HUES6 (cell line): ENCODE measurements at regions not wholly inside any gene's neighbourhood (a gene's known extent, or its start where the extent isn't known, plus 50 kb on each side); places are given as distances from the start of the nearest gene placed in this dataset.

Experiments
- H3K27ac ChIP-seq: 2 replicates; pipeline ENCODE4 v1.7.0; 2013; ENCODE audit warnings: low read depth, mild to moderate bottlenecking, low read length, inconsistent platforms
- H3K27me3 ChIP-seq: 2 replicates; pipeline ENCODE4 v1.6.1; 2013; ENCODE audit warnings: low read length; ENCODE audit not compliant: control insufficient read depth, insufficient read depth
- H3K36me3 ChIP-seq: 2 replicates; pipeline ENCODE4 v1.6.1; 2013; ENCODE audit warnings: low read length; ENCODE audit not compliant: control insufficient read depth, insufficient read depth
- H3K4me1 ChIP-seq: 2 replicates; pipeline ENCODE4 v1.6.1; 2013; ENCODE audit warnings: low read length; ENCODE audit not compliant: control insufficient read depth, insufficient read depth
- H3K4me3 ChIP-seq: 2 replicates; pipeline ENCODE4 v1.5.1; 2013; ENCODE audit warnings: low read depth, low read length
- H3K9ac ChIP-seq: one replicate; pipeline ENCODE4 v1.6.1; 2013; ENCODE audit warnings: mild to moderate bottlenecking, low read length
- H3K9me3 ChIP-seq: 2 replicates; pipeline ENCODE4 v1.6.1; 2013; ENCODE audit warnings: low read depth, low read length; ENCODE audit not compliant: control insufficient read depth, insufficient read depth

DNA sequence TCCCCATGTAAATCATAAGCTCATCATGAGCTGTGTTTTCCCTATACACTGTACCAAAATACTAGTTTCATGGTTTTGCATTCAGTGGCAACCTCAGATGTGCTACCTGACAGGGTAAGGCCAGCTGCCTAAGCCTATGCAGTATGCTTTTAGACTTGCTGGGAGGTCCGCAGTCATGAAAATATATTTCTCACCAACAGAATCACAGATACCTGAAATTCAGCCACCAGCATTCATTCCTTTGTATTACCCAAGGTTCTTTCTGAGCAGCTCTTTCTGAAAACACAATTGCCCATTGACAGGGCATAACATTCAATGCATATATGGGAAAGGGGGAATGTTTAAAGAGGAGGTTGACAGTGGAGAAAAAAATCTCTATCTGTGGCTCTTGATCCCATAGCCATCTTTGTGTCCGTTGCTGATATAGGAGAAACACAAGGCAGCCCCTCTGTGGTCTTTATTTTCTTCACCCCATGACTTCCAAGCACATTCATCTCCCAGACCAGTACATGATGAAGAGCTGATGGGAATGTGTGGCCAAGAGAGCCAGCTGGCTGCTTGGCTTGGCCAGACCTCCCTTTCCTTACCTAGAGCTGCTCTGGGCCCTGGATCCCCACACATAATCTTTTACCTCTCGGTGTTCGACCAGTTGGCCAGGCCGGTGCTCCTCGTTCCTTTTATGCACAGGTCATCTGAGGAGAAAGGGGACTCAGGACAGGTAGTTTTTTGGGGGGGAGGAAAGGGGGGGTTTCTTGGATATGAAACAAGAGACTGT lies 162.9 kb downstream of the KCNA5 start:
- H3K4me1 ChIP-seq, result peaks cover 12% of the 10 kb centered on the region; the same call in 1 of the 2 replicates
- no peak overlapping the region for H3K4me3 ChIP-seq
- no peak overlapping the region for H3K9ac ChIP-seq
- no peaks in the 10 kb centered on the region for H3K27me3 ChIP-seq
- H3K27ac ChIP-seq, result no peak overlapping the region
- no peaks in the 10 kb centered on the region for H3K9me3 ChIP-seq
- H3K36me3 ChIP-seq, result no peaks in the 10 kb centered on the region

DNA sequence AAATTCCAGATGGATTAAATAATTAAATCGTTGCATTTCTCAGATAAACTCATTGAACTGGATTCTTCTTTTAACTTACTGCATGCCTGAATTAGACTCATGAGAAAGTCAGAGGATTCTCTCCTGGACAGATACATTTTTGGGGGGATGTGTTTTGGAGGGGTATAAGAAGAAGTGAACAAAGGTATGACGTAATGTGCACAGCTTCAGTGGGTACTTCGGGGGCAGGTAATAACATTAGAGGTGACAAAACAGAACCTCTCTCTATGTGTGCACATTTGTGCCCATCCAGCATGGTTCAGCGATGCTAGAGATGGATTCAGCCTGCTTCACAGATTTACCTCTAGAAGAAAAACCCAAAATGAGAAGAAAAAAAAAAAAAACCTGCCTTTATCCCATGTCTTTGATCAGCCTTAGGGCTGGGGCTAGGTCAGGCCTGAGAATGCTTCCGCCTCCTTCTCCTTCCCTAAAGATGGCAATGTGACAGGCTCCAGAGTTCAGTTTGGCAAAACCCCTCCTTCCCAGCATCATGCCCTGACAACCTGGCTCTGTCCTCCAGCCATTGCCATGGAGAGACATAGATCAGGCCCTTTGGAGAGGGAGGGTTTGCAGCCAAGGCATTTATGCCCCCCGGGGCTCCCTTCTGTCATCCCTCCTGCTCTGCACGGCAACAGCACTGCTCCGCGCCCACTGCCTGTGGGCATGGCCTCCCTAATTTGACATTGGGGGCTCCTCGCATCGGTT lies 166.7 kb downstream of the KCNA5 start:
- Histone ChIP-seq H3K4me1 (no peaks in the 10 kb centered on the region), H3K27ac (no peak overlapping the region), H3K9me3 (no peaks in the 10 kb centered on the region), H3K4me3 (no peak overlapping the region), H3K9ac (no peak overlapping the region), H3K36me3 (no peaks in the 10 kb centered on the region), H3K27me3 (peaks cover 6% of the 10 kb centered on the region; the same call in 1 of the 2 replicates)

DNA sequence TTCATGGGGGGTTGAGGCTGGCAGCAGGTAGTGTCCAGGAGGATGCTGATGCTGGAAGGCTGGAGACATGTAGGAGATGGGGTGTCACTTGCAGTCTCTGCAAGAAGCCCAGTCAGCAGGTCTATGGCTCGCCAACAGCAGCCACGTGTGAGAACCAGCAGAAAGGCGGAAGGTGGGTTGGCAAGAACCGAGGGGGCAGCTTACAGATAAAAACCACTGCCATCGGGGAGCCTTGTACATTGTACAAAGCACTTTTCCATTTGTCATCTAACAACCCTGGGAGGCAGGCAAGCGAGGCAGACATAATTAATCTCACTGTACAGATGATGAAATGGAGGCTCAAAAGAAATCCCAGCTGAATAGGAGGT lies 167.2 kb downstream of the KCNA5 start:
- Histone ChIP-seq H3K9ac (no peak overlapping the region), H3K27me3 (peaks cover 6% of the 10 kb centered on the region; the same call in 1 of the 2 replicates)

DNA sequence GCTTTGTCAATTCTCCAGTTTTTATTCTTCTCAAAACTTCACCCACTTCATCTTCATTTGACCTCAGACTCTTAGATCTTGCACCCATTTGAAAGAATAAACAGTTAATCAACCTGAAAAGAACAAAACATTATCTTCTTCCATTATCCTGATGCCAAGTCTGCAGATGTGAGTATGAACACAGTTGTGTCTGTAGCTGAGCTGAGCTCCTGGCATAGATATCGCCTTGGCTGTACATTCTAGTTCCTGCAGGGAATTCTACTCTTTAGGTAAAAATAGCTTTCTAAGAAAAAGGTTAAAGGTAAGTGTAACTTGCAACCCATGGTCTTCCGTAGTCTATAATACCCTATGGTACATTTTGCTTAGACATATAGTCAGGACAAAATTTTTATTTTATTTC lies 169.7 kb downstream of the KCNA5 start:
- no peaks in the 10 kb centered on the region for H3K4me1 ChIP-seq
- H3K27me3 ChIP-seq, result peaks cover 6% of the 10 kb centered on the region; the same call in 1 of the 2 replicates
- H3K9me3 ChIP-seq, result no peaks in the 10 kb centered on the region
- H3K27ac ChIP-seq, result no peak overlapping the region
- H3K4me3 ChIP-seq, result no peak overlapping the region
- no peaks in the 10 kb centered on the region for H3K36me3 ChIP-seq
- H3K9ac ChIP-seq, result no peak overlapping the region

More for the DNA sequence above, 167.2 kb downstream of the KCNA5 start:
- Histone ChIP-seq H3K27ac (no peak overlapping the region), H3K36me3 (no peaks in the 10 kb centered on the region), H3K9me3 (no peaks in the 10 kb centered on the region), H3K4me1 (no peaks in the 10 kb centered on the region), H3K4me3 (no peak overlapping the region)

DNA sequence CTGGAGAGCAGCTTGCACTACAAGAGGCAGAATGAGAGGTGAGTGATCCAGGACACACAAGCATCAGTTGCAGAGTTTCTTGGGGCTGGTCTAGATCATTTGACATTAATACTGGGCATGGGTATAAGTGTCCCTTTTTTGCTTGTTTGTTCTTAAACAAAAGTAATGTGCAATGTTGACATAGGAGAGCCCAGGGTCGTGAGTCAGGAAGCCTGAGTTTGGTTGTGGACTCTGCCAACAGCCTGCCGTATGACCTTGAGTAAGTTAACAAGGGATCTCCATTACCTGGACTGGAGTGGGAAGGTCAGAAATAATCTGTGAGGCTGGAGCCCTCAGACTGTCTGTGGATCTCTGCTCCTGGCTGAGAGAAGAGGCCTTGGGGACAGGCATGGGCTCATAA lies 170.3 kb downstream of the KCNA5 start:
- peaks cover 6% of the 10 kb centered on the region; the same call in 1 of the 2 replicates for H3K27me3 ChIP-seq
- no peaks in the 10 kb centered on the region for H3K4me1 ChIP-seq
- no peaks in the 10 kb centered on the region for H3K36me3 ChIP-seq
- no peak overlapping the region for H3K9ac ChIP-seq
- no peak overlapping the region for H3K4me3 ChIP-seq
- H3K27ac ChIP-seq, result no peak overlapping the region
- no peaks in the 10 kb centered on the region for H3K9me3 ChIP-seq

DNA sequence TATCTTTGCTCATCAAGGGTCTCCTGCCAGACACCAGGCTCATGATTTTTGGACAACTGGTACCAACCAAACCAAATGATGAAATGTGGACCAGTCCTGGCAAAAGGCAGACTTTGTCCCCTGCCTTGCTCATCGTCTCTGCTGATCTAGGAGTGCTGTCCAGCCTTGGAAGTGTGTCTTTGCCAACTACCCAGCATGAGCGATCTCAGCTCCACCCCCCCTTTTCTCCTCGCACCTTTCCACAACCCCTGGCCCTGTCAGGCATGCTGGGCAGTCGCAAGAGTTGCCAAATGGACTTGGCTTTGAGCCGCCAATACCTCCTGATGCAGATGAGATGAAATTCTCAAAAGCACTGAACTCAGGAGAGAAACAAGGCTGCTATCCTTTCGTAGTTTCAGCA lies 174.3 kb downstream of the KCNA5 start:
- H3K9me3 ChIP-seq, result no peaks in the 10 kb centered on the region
- no peaks in the 10 kb centered on the region for H3K36me3 ChIP-seq
- no peak overlapping the region for H3K9ac ChIP-seq
- H3K4me3 ChIP-seq, result no peak overlapping the region
- peaks cover 30% of the 10 kb centered on the region for H3K27me3 ChIP-seq
- no peak overlapping the region for H3K27ac ChIP-seq
- peaks cover 27% of the 10 kb centered on the region for H3K4me1 ChIP-seq

DNA sequence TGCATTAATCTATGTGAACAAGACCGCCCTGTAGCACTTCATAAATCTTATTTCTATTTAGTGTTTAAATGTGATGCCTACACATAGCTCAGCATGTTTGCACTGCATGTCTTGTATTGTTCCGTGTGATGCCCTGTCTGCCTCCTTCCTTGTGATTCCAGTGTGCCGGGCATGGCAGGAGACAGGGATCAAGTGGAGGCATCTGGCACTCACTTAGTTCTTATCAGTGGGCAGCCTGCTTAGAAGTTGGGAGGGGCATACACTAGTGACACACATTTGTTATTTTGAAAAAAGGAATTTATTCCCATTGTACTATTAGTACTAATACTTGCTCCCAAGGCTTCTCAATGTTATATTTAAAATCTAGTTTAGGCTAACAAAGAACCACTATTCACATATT lies 176.4 kb downstream of the KCNA5 start:
- Histone ChIP-seq H3K4me3 (no peak overlapping the region), H3K9ac (no peak overlapping the region), H3K36me3 (no peaks in the 10 kb centered on the region), H3K27ac (no peak overlapping the region), H3K9me3 (no peaks in the 10 kb centered on the region), H3K4me1 (peaks cover 27% of the 10 kb centered on the region), H3K27me3 (peaks cover 39% of the 10 kb centered on the region)

DNA sequence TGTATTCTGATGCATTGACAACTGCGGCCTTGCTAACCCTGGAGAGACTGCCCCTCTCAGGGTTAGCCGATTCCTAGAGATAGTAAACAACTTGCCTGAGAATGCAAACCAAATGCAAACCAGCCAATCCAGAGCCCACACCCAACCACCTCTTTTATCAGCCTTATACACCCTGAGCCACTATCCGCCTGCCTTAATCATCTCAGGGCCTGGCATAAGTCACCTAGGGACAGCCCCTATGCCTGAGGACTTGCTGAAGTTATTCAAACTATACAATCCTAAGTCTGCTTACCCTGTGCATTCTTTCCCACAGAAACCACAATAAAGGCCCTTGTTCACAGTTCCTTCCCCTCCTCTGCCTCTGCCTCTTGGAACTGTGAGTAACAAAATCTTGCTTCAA lies 177.2 kb downstream of the KCNA5 start:
- Histone ChIP-seq H3K9me3 (no peaks in the 10 kb centered on the region), H3K4me1 (peaks cover 27% of the 10 kb centered on the region)

DNA sequence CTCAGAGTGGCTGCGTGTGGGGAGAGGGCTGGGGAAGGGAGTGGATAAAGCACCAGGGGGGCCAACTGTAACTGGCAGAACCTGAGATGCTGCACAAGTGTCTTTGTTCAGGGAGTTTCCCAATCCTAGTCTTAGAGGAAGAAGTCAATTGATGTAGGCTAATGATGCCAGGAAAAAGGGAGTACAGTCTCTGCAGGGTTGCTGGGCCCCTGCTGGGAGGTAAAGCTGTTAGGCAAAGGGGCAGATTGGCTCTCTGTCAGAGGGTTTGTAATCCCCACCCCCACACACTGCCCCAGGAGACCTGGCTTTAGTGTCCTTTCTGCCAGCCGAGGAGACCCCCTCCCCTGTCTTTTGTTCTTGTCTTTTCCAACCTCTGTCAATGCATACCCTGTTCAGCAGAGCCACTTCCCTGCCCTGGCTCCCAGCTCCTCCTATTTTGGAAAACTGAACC lies 178.4 kb downstream of the KCNA5 start:
- H3K27me3 ChIP-seq, result peaks cover 43% of the 10 kb centered on the region
- H3K27ac ChIP-seq, result no peak overlapping the region
- H3K36me3 ChIP-seq, result no peaks in the 10 kb centered on the region
- H3K9ac ChIP-seq, result no peak overlapping the region
- no peaks in the 10 kb centered on the region for H3K9me3 ChIP-seq
- H3K4me3 ChIP-seq, result no peak overlapping the region
- peaks cover 27% of the 10 kb centered on the region for H3K4me1 ChIP-seq

More for the DNA sequence above, 177.2 kb downstream of the KCNA5 start:
- Histone ChIP-seq H3K27me3 (peaks cover 43% of the 10 kb centered on the region), H3K27ac (no peak overlapping the region), H3K9ac (no peak overlapping the region), H3K4me3 (no peak overlapping the region), H3K36me3 (no peaks in the 10 kb centered on the region)

DNA sequence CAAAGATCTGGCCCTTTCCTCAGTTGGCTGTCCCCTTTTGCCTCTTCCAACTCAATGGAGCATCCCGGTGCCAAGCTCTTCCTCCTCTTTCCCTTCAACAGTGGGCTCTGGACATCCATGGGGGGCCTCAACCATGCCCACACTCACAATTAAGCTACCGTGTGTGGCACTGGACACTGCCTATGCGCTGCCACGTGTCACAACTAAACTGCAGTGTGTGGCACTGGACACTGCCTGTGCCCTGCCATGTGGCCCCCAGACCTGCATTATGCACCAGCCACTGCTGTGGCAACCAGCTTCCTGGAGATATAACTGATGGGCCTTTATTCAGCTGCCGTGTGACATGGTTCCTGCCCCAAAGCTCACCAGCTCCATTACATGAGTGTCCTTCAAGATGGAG lies 179.1 kb downstream of the KCNA5 start:
- Histone ChIP-seq H3K9me3 (no peaks in the 10 kb centered on the region), H3K9ac (no peak overlapping the region), H3K4me1 (peaks cover 27% of the 10 kb centered on the region), H3K4me3 (no peak overlapping the region), H3K36me3 (no peaks in the 10 kb centered on the region), H3K27ac (no peak overlapping the region), H3K27me3 (peaks cover 43% of the 10 kb centered on the region)

DNA sequence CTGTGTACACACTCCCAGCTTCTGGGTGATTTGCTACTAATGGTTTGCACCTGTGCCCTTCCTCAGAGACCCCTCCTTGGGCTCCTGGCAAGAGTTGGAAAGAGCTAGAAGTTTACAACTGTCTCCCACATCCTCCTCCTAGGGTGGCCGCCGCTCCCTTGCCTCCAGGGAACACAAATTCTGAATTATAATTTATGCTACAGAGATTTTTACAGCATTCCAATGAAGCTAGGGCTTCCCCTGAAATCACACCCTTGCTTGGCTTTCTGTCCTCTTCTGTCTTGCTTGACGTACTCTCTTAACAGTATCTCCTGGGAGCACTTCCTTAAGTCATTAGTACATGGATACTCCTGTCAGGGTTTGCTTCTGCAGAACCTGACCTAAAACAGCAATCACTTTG lies 180.2 kb downstream of the KCNA5 start:
- Histone ChIP-seq H3K4me1 (peaks cover 27% of the 10 kb centered on the region), H3K27ac (no peak overlapping the region), H3K27me3 (peaks cover 43% of the 10 kb centered on the region), H3K4me3 (no peak overlapping the region), H3K9ac (no peak overlapping the region), H3K36me3 (no peaks in the 10 kb centered on the region), H3K9me3 (peaks cover 2% of the 10 kb centered on the region; the same call in 1 of the 2 replicates)
